ENCODE measurements at regions not wholly inside any gene's neighbourhood (a gene's known extent, or its start where the extent isn't known, plus 50 kb on each side); places are given as distances from the start of the nearest gene placed in this dataset.

- DNase-seq = no peak
These were observed 813.3 kb downstream of the BCL11B start for GRCh38 chr14:98458702-98459101.

- DNase-seq = no peak
These were observed 809.1 kb downstream of the BCL11B start for GRCh38 chr14:98462908-98463307.

- DNase-seq = no peak
These were observed 805.2 kb downstream of the BCL11B start for GRCh38 chr14:98466807-98467206.

DNA sequence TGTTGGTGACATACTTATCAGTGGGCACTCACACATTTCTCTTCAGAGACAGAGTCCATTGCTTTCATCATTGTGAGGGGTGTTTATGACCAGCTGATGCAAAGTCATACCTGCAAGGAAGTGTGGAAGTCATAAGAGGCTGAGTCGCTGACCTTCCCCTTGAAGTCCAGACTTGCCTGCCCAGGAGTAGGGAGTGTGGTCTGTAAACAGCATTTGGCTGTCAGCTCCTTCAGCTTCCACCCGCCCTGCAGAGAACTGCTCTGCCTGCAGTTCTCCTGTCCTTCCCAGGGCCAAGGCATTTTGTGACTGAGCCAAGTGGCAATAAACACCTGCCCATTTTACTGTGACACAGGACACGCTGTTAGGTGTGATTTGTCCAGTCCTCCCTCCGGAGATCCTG is 801.3 kb downstream of the BCL11B start:
- no peak for DNase-seq

DNA sequence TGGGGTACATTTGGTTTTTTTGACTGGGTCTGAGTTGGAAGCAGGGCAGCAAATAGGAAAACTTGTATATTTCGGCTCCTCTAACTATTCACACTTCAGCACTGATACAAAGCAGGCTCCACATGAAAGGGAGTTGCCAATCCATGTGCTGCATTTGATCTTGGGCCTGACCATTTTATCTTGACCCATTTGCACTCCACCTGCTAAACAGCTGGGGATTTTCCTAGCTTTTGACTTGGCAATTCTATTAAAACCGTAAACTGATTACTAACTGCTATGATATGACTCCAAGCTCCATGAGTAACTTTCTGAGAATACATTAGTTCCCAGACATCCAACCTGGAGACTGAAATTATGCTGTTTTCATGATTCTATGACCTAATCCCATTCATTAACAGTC is 797.1 kb downstream of the BCL11B start:
- no peak for DNase-seq

- DNase-seq = no peak
These were observed 794.1 kb downstream of the BCL11B start for GRCh38 chr14:98477935-98478334.

DNA sequence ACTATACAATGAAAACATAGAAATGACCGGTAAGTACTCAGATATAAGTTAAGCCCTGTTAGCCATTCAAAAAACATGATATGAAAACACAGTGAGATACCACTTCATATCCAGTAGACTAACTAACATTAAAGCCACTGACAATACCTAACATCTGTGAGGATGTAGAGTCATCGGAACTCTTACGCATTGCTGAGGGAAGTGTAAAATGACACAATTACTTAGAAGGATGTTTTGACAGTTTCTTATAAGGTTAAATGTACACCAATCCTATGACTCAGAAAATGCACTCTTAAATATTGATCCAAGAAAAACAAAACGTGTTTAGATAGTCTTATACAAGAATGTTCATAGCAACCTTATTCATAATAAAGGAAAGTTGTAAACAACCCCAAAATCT is 782.9 kb downstream of the BCL11B start:
- no peak for DNase-seq

GRCh38 chr14:98494582-98494981 is 777.4 kb downstream of the BCL11B start:
- DNase-seq = no peak

DNA sequence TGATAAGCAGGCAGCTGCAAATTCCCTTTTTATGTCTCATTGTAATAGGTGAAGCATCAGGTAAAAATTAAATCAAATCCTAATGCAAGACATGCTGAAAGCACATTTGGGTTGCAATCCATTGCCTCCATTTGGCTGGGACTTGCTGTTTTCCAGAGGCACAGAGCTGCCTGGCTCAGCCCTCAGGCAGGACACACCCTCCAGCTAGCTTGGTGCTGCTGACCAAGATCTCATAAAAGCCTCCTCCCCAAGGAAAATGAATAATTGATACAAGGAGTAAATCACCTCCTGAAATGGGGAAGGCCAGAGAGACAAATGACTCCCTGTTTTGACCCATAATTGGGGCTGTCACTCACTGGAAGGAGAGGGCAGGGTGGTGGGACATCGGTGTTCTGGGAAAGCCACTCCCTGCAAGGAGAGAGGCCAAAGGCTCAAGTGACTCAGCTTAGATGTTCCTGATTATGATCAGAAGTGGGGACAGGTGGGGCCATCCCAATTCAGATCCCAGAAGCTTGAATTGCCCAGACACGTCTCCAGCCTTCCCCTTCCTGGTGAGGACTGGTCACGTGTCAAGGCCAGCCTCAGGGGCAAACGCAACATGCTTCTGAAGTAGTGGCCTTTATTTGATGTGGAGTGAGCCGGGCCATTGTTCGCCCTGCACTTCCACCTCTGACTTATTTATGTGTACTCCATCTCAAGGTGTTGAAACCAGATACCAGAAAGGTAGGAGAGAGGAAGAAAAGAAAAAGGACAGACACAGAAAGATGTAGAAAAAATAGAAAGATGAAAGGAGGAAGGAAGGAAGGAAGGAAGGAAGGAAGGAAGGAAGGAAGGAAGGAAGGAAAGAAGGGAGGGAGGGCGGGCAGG is 773.7 kb downstream of the BCL11B start:
- no peak for DNase-seq

- no peak for DNase-seq
These were observed 770.7 kb downstream of the BCL11B start for GRCh38 chr14:98501335-98501734.

DNA sequence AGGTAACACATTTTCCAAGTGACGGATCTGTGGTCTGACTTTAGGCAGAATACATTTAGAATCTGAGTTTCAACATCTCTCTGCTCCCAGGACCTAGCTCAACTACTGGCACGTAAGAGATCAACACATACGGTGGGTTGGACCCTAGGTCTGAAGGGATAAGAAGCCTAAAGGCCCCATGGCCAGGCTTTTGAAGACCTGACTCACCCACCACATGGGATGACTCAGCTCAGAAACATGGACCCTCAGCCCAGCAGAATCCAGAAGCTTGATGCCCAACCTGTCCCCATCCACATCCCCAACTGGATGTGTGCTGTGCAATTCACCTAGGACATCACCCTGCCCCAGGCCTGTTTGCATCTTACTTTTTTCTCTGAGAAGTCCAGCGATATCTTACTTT is 770.2 kb downstream of the BCL11B start:
- no peak for DNase-seq

DNA sequence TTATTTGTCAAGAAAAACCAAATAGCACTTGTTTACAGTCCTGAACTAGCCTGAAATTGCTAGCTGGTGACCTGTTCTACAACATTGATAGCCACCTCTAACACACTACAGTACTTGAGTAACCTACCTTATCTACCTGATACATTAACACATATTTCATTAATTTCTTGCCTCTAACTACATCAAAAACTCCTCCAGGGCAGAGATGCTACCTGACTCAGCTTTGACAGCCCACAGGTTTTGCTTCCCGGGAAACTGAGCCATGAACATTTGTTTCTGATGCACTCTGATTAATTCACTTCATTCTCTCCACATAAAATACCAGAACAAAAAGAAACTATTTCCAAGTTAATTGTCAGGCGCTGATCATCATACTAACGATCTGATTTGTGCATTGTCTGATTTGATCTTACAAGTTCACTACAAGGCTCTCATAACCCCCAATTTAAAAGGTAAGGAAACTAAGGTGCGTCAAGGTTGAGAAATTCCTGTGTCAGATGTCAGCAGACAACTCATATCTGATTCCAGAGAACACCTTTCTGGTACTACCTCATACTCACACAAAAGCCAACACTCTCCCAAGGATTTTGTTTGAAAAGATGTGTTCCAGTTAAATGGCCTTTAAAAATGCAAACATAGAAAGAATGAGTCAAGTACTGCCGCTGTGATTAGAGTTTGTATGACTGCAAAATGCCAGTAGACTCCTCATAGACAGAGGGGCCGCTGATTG is 768.7 kb downstream of the BCL11B start:
- no peak for DNase-seq

- DNase-seq = no peak
These were observed 764.7 kb downstream of the BCL11B start for GRCh38 chr14:98507264-98507663.

- no peak for DNase-seq
These were observed 761.6 kb downstream of the BCL11B start for GRCh38 chr14:98510392-98510791.

DNA sequence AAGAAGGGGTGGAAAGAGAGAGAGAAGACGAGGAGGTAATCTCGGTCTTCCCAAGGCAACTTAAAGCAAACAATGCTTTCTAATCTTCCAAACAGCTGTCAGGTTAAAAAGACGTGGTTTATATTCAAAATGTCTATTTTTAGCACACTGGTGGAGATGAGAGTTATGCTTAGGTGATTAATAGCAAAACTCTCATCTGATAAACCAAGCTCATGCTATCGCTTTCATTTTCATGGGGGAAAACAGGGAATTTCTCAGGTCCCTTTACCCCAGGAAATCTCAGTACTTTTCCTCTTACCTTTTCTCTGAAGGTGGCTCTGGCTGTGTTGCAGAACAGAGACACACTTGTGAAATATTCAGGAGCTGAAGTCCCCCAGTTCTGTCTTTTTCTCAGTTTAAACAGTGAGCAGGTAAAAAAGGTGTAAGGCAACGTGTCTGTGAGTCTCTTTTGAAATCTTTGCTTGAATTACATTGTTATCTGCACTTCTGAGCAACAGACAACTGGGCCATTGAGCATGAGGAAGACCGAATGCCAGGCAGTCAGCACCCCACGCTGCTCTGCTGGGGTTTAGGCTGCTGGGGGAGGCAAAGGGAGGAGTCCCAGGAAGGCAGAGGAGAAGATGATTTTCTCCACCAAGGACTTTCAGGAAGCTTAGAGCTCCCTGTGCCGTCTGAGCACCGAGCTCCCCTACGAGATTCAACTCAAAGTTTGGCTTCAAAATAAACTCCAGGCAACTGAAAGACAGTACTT is 759.3 kb downstream of the BCL11B start:
- no peak for DNase-seq

GRCh38 chr14:98513558-98513957 is 758.4 kb downstream of the BCL11B start:
- DNase-seq = no peak

DNA sequence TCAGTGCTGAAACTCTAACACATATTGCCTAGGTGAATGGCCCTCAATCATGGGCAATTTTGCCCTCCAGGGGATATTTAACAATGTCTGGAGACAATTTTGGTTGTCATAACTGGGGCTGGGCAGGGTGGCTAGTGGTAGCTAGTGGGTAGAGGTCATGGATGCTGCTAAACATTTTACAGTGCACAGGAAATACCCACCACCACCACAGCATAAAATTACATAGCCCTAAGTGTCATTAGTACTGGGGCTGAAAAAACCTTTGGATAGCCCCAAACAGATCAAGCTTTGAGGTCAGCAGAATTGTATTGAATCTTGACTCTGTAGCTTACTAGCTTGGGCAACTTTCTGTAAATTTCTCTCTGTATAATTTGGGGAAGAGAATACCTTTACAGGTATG is 758.0 kb downstream of the BCL11B start:
- no peak for DNase-seq

- no peak for DNase-seq
These were observed 735.7 kb downstream of the BCL11B start for GRCh38 chr14:98536256-98536655.

GRCh38 chr14:98542316-98542715 is 729.7 kb downstream of the BCL11B start:
- no peak for DNase-seq

GRCh38 chr14:98543074-98543473 is 728.9 kb downstream of the BCL11B start:
- DNase-seq = no peak

- no peak for DNase-seq
These were observed 727.8 kb downstream of the BCL11B start for GRCh38 chr14:98544174-98544573.

GRCh38 chr14:98545181-98545580 is 726.8 kb downstream of the BCL11B start:
- no peak for DNase-seq

- DNase-seq = no peak
These were observed 723.8 kb downstream of the BCL11B start for GRCh38 chr14:98548071-98548686.
